Endodermal cell (in vitro differentiated cells): ENCODE measurements at regions not wholly inside any gene's neighbourhood (a gene's known extent, or its start where the extent isn't known, plus 50 kb on each side); places are given as distances from the start of the nearest gene placed in this dataset.

Experiments used
- DNase-seq: peaks from one replicate; pipeline ENCODE4 v3.0.0-alpha.2; 2017
- H3K27ac ChIP-seq: 2 replicates; pipeline ENCODE4 v1.5.1; 2013; ENCODE audit warnings: mild to moderate bottlenecking, low read depth, low read length, moderate library complexity
- H3K27me3 ChIP-seq: 2 replicates; pipeline ENCODE4 v1.6.1; 2013; ENCODE audit warnings: mild to moderate bottlenecking, low read length, moderate library complexity; ENCODE audit not compliant: insufficient read depth, control insufficient read depth, poor library complexity, severe bottlenecking
- H3K36me3 ChIP-seq: 2 replicates; pipeline ENCODE4 v1.7.0; 2013; ENCODE audit warnings: mild to moderate bottlenecking, low read length, moderate library complexity; ENCODE audit not compliant: control insufficient read depth, insufficient read depth
- H3K4me1 ChIP-seq: one replicate; pipeline ENCODE4 v1.7.0; 2013; ENCODE audit warnings: low read length; ENCODE audit not compliant: control insufficient read depth, insufficient read depth
- H3K4me3 ChIP-seq: 2 replicates; pipeline ENCODE4 v1.5.1; 2013; ENCODE audit warnings: mild to moderate bottlenecking, low read length, moderate library complexity
- H3K9ac ChIP-seq: 2 replicates; pipeline ENCODE4 v1.6.1; 2013; ENCODE audit warnings: mild to moderate bottlenecking, low read length, moderate library complexity; ENCODE audit not compliant: poor library complexity, severe bottlenecking; ENCODE audit errors: extremely low read depth
- H3K9me3 ChIP-seq: 2 replicates; pipeline ENCODE4 v1.6.1; 2013; ENCODE audit warnings: mild to moderate bottlenecking, low read length, moderate library complexity; ENCODE audit not compliant: control insufficient read depth
- H3K27ac Mint-ChIP-seq: 2 replicates; pipeline ENCODE4 v1.8.0; 2020; ENCODE audit warnings: mixed read lengths
- H3K27me3 Mint-ChIP-seq: 2 replicates; pipeline ENCODE4 v1.8.0; 2021; ENCODE audit warnings: mild to moderate bottlenecking, mixed read lengths; ENCODE audit not compliant: insufficient read depth
- H3K36me3 Mint-ChIP-seq: 2 replicates; pipeline ENCODE4 v1.8.0; 2020; ENCODE audit warnings: low read depth, mixed read lengths
- H3K4me1 Mint-ChIP-seq: 2 replicates; pipeline ENCODE4 v1.8.0; 2020; ENCODE audit warnings: mixed read lengths
- H3K4me3 Mint-ChIP-seq: 2 replicates; pipeline ENCODE4 v1.8.0; 2020; ENCODE audit warnings: mild to moderate bottlenecking, moderate library complexity, mixed read lengths
- H3K9me3 Mint-ChIP-seq: 2 replicates; pipeline ENCODE4 v1.8.0; 2020; ENCODE audit warnings: mild to moderate bottlenecking, mixed read lengths
- WGBS, 2 experiments: methylation state at CpG; one replicate each; pipeline versions ENCODE4 v1.1.5 to v1.1.7; 2013; ENCODE audit warnings: missing lambda C conversion rate in 2 of 2, mixed read lengths in 1 of 2; ENCODE audit not compliant: insufficient coverage in 1 of 2, insufficient read length in 1 of 2; 5-methylcytosine and 5-hydroxymethylcytosine counted together
- TF ChIP-seq, protein P1 (sequence below): fragments of 200-600 bp; sonication (generic); conservative IDR thresholded peaks from 2 replicates; pipeline ENCODE4 v1.5.0; 2021; ENCODE audit warnings: antibody characterized with exemption, mild to moderate bottlenecking

DNA sequence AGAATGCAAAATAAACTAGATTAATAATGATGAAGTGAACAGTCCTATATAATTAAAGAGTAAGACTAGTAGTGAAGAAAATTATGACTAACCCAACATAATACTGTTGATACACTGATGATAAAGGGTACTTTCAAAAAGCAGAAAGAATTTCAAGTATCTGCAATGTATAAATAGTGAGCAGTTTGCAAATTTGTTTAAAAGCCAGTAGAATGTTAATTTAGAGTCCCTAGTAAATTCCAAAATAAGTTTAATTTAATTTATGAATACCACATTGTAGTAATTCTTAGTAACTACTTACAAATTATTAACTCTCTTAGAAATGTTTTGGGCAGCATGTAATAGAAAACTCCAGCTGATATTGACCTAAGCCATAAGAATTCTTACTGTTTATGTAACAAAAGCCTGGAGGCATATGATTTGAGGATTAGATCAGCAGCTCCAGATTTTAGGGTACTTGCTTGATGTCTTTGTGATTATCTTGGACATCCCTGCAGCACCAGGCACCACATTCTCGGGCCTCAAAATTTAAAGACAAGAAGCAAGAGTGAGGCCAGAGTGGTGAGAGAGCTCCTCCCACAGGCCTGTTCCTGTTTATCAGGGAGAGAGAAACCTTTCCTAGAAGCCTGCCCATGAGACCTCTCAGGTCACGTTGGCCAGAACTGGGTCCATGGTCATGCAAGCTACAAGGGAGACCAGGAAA lies 67.6 kb upstream of the TDRD3 start:
- no peak overlapping the region for H3K27ac Mint-ChIP-seq
- H3K36me3 Mint-ChIP-seq, result peaks cover 2% of the 10 kb centered on the region
- peaks cover 10% of the 10 kb centered on the region for H3K9me3 Mint-ChIP-seq
- H3K36me3 ChIP-seq, result peaks cover 3% of the 10 kb centered on the region
- WGBS, 2 experiments, result 25% methylated on average over 2 of the region's 2 CpGs; no CpG with 5 or more reads in 1 of the 2 experiments
- no peaks in the 10 kb centered on the region for H3K27me3 ChIP-seq
- peaks cover 17% of the 10 kb centered on the region for H3K9me3 ChIP-seq
- no peak overlapping the region for H3K4me3 Mint-ChIP-seq
- H3K27ac ChIP-seq, result no peak overlapping the region
- TF ChIP-seq, protein P1, sequence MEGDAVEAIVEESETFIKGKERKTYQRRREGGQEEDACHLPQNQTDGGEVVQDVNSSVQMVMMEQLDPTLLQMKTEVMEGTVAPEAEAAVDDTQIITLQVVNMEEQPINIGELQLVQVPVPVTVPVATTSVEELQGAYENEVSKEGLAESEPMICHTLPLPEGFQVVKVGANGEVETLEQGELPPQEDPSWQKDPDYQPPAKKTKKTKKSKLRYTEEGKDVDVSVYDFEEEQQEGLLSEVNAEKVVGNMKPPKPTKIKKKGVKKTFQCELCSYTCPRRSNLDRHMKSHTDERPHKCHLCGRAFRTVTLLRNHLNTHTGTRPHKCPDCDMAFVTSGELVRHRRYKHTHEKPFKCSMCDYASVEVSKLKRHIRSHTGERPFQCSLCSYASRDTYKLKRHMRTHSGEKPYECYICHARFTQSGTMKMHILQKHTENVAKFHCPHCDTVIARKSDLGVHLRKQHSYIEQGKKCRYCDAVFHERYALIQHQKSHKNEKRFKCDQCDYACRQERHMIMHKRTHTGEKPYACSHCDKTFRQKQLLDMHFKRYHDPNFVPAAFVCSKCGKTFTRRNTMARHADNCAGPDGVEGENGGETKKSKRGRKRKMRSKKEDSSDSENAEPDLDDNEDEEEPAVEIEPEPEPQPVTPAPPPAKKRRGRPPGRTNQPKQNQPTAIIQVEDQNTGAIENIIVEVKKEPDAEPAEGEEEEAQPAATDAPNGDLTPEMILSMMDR, result peak; percentile 85
- no peak overlapping the region for H3K9ac ChIP-seq
- peak; percentile 90 for DNase-seq
- no peak overlapping the region for H3K4me3 ChIP-seq
- H3K4me1 ChIP-seq, result peaks cover 17% of the 10 kb centered on the region
- H3K27me3 Mint-ChIP-seq, result no peaks in the 10 kb centered on the region
- peaks cover 24% of the 10 kb centered on the region for H3K4me1 Mint-ChIP-seq

DNA sequence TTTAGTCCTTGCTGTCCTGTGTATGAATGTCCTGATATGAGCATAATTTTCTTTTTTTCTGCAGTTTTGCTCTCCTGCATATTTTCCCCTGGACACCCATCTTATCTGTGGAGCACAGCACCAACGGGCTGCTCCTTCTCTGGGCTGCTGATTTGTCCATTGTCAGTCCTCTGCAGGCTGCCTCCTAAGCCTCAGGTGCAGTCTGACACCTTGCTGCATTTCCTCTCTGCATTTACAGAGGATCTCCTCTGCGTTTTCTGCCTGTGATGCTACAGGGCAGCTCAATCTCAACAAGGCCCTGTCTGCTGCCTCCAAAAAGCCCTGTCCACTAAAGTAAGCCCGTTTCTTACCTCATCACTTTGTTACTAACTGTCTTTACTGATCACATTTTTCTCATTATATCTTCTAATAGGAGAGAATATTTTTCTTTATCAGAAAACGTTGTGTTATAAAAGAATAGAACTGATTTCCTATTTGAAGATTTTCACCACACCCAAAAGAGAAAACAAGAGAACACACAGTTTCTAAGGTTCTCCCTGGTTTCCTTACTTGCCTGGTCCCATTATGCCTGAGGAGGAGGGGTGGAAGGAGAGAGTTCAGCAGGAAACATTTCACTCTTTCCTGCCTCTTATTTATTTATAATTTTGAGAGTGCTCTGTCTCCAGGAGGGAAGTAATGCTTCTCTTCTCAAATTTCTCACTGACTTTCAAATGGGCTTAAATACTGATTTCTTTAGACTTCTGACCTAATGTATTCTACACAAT lies 65.6 kb upstream of the TDRD3 start:
- Histone ChIP-seq H3K4me1 (peaks cover 17% of the 10 kb centered on the region), H3K4me3 (peak overlapping the region; percentile 68), H3K9me3 (peaks cover 20% of the 10 kb centered on the region), H3K27ac (no peak overlapping the region), H3K27me3 (no peaks in the 10 kb centered on the region), H3K36me3 (peaks cover 3% of the 10 kb centered on the region), H3K9ac (peak overlapping the region; percentile 58)
- H3K27me3 Mint-ChIP-seq, result no peaks in the 10 kb centered on the region
- DNase-seq, result peak; percentile 87
- TF ChIP-seq, protein P1, result no peak
- peaks cover 24% of the 10 kb centered on the region for H3K4me1 Mint-ChIP-seq
- WGBS, 2 experiments, result 17 to 47% methylated on average over 2 to 3 of the region's 4 CpGs
- peaks cover 10% of the 10 kb centered on the region for H3K9me3 Mint-ChIP-seq
- peak overlapping the region; percentile 85 for H3K27ac Mint-ChIP-seq
- H3K36me3 Mint-ChIP-seq, result peaks cover 2% of the 10 kb centered on the region
- peak overlapping the region; percentile 29 for H3K4me3 Mint-ChIP-seq

DNA sequence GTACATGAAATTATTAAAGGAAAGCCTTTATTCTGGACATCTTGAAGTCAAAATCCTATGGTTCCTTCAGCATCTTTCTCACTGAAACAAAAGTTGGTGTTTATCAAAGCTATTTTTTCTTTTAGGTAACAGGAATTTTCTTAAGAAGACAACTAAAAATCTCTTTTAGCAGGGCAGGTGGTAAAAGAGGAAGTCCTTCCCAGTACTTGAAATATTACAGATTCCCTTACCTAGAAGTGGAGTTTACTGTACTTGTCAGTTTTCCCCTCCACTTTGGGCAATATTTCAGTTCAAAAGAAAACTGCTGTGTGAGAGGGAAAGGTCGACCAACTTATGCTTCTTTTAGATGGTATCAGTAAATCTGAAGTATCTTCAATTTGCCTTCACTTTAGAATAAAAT lies 64.3 kb upstream of the TDRD3 start:
- Mint-ChIP-seq H3K27me3 (no peaks in the 10 kb centered on the region), H3K4me1 (peaks cover 24% of the 10 kb centered on the region), H3K9me3 (peaks cover 10% of the 10 kb centered on the region), H3K27ac (no peak overlapping the region), H3K36me3 (peaks cover 2% of the 10 kb centered on the region), H3K4me3 (no peak overlapping the region)
- Histone ChIP-seq H3K27me3 (no peaks in the 10 kb centered on the region), H3K36me3 (peaks cover 3% of the 10 kb centered on the region), H3K27ac (no peak overlapping the region), H3K9ac (no peak overlapping the region), H3K4me1 (peaks cover 17% of the 10 kb centered on the region), H3K4me3 (peak overlapping the region; percentile 68), H3K9me3 (peaks cover 20% of the 10 kb centered on the region)
- no peak for DNase-seq
- WGBS, 2 experiments, result 86 to 100% methylated on average over 1 of the region's 1 CpG
- TF ChIP-seq, protein P1, result no peak
